SU-DHL-6 (cell line): ENCODE measurements at regions not wholly inside any gene's neighbourhood (a gene's known extent, or its start where the extent isn't known, plus 50 kb on each side); places are given as distances from the start of the nearest gene placed in this dataset.

Source experiments
- CTCF ChIP-seq: fragments of 200-600 bp; sonication (generic); IDR thresholded peaks from one replicate; pipeline ENCODE4 v1.5.1; 2017; ENCODE audit warnings: antibody characterized with exemption, mild to moderate bottlenecking, low read length, moderate library complexity; ENCODE audit not compliant: insufficient read depth, poor library complexity, severe bottlenecking
- EZH2phosphoT487 ChIP-seq: fragments of 200-600 bp; sonication (generic), shearing (Covaris generic); conservative IDR thresholded peaks from 2 replicates; pipeline ENCODE4 v1.6.1; 2018; ENCODE audit warnings: mild to moderate bottlenecking, antibody characterized with exemption, low read length, moderate library complexity, mixed read lengths

DNA sequence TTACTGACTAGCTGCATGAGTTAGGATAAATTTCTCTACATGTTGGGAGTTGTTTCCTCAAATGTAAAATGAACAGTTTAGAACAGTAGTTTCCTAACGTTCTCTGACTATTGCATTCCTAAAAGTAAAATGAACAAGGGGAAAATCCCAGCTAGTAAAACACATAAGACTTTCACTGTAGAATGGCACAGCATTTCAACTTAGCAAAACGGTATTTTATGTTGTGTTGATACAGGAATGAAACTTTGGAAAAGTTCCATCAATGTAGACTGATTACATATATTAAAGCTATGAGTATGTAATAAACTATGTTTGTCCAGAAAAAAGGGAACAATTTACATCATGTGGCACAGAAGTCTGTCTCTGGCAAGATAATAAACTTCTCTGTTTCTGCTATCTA, 297.4 kb upstream of the EPHA3 start:
- no peak for TF ChIP-seq CTCF
- TF ChIP-seq EZH2phosphoT487: no peak
